ENCODE measurements at regions not wholly inside any gene's neighbourhood (a gene's known extent, or its start where the extent isn't known, plus 50 kb on each side); places are given as distances from the start of the nearest gene placed in this dataset.
"Not testable (repeated sequence)": the region's sequence is repeated elsewhere in the genome, so short reads cannot be mapped to it uniquely, and the experiment has no call there.

DNA sequence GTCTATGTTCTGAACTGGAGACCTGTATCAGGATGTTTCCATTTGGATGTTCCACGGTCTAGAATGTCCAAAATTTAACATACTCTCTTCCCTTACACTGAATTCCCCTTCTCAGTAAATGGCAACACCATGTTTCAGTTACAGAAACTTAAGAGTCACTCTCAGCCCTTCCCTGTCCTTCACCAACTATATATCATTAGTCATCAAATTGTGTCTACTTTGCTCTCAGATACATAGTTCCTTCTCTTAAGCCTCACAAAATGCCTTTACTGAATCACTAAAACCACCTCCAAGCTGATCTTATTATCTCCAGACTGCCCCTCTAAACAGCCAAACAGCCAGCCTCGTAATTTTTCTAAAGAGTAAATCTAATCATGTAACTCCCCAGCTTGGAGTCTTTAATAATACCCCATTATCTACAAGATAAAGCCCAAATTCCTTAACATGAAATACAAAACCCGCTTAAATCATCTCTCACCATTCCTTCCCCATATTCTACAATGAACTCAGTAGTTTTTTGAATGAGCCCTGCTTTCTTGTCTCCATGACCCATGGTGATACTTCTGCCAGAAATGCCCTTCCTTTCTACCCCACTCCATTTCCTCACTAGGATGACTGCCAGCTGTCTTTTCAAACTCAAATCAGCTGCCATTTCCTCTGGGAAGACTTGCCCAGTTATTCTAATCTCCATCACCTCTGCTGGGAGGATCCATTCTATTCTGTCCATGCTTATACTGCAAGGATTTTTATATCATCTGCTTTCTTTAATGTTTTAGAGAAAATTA, 102.7 kb upstream of the ARHGAP42 start:
- DNase-seq = no peak

DNA sequence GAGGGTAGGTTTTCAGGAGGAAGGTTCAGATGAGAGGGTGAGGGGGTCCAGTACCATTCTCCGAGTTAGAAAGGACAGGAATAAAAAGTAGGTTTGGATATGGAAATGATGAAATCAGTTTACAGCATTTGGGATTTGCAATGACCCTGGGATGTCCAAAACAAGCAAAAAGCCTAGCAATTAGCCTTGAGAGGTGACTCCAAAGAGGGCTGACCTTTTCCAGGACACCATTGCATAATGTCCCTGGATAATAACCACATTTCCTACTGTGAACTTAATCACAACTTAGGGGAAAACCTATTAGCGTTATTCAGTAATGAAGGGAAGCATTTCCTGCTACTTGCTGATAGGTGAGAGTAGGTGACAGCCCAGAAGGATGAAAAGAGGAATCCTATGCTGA, 101.4 kb upstream of the ARHGAP42 start:
- DNase-seq = no peak

DNA sequence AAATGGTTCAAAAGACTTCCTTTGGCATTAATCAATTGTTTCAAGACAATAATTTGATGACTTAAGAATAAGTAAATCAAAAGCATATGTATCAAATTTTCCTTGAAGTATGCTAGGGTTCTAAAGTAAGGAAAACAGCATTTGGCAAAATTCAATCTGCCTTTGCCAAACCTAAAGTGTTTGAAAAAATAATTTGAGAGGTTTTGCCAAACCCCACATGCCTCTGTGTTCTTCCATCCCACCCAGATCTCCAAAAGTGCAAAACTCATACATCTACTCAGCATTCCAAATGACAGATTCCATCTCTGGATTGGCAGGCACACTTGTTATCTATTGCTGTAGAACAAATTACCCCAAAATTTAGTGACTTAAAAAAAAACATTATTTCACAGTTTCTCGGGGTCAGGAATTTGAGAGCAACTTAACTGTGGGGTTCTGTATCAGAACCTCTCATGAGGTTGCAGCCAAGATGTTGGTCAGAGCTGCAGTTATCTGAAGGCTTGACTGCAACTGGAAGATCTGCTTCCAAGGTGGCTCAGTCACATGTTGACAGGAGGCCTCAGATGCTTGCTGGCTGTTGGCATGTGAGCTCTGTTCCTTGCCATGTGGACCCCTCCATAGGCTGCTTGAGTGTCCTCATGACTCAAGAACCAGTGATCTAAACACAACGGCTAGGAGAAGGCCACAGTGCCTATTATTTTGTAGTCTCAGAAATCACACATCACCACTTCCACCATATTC, 100.6 kb upstream of the ARHGAP42 start:
- DNase-seq = no peak

DNA sequence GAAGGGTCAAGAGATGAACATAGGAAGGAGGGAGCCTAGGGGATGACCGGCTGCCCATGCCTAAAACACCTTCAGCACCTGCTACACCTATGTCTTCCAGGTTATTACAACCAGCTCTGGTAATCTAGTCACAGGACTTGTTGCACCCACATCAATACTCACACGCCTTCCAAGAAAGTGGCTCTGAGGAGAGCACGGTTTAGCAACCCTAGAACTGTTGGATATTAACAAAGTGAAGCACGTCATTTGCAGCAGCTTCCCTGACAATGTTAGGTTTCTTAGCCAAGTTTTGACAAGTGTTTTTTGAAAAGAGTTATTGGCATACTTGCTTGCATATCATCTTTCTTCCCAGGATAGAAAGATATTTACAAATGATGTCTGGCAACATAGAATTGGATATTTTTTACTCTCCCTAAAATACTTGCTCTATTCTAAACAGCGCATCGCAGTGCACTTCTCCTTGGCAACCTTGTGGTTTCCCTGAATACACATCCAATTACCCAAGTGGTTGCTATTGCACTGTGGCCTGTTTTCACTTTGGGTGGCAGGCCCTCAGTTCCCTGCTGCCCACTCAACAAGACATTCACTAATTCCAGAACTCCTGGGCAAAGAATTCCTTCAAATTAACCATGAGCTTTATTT, 94.3 kb upstream of the ARHGAP42 start:
- no peak for DNase-seq

DNA sequence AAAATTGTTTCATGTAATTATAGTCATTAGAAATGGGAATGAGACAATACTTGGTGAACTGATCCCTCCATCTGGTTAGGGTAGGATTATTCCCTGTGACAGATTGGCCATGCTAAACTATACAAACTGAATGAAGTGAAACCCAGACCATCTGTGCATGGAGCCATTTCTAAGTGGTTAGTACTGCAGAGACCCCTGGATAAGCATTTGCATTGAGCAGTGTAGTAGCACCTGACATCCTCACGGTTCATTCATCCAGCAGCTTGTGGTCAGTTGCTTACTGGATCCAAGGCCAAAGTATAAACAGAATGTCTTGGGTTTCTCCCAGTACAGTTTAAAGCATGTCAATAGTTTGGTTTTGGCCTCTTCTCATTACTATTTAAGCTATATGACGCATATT, 93.8 kb upstream of the ARHGAP42 start:
- DNase-seq = no peak

DNA sequence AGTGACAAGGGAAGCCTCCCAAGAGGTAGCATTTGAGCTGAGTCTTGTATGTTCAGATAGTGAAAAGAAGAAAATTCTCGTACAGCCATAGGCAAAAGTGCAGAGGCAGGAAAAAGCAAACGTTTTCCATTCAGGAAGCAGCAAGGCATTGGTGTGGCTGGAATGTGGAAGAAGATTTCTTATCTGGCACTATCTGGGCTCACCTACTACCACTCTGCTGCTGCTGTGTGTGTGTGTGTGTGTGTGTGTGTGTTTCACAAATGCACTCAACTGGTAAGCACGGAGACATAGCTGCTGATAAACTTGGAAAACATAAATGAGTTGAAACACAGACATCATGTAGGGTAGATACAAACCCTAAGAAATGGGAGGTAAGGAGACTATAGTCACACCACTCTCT, 92.8 kb upstream of the ARHGAP42 start:
- no peak for DNase-seq

DNA sequence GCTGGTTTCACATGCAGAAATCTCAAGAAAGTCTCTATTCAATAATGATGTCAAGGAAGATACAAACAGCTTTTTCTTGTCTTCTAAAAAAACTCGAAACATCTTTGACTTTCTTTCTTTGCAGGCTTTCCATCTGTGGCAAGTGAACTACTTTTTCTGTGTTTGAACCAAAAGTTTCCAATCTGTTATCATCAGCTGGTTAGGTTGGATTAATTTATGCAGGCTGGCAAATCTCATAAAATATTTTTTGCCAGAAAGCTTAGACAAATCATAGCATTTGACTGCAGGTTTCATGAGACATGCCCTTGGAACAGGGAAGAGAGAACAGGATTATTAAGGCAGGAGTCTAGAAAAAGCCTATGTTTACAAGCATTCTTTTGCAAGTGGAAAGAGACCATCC, 86.1 kb upstream of the ARHGAP42 start:
- no peak for DNase-seq

DNA sequence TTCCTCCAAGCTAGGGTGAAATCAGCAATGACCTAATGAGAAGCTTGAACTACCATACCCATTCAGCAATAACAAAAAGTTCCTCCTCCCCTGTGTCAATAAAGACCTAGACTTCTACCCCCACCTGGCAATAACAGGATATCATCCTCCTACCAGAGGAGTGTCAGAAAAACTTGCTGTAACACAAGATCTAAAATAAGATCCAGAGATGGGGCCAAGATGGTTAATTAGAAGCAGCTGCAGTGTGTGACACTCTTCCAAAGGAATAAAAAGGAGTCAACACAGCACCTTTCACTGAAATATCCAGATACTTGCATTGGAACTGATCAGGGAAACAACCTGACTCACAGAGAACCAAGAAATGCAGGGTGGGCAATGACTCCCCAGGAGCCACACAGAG, 84.4 kb upstream of the ARHGAP42 start:
- no peak for DNase-seq

DNA sequence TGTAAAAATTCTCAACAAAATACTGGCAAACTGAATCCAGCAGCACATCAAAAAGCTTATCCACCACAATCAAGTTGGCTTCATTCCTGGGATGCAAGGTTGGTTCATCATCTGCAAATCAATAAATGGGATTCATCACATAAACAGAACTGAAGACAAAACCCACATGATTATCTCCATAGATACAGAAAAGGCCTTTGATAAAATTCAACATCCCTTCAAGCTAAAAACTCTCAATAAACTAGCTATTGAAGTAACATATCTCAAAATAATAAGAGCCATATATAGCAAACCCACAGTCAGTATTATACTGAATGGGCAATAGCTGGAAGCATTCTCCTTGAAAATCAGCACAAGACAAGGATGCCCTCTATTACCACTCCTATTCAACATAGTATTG, 79.3 kb upstream of the ARHGAP42 start:
- DNase-seq = not testable (repeated sequence)

DNA sequence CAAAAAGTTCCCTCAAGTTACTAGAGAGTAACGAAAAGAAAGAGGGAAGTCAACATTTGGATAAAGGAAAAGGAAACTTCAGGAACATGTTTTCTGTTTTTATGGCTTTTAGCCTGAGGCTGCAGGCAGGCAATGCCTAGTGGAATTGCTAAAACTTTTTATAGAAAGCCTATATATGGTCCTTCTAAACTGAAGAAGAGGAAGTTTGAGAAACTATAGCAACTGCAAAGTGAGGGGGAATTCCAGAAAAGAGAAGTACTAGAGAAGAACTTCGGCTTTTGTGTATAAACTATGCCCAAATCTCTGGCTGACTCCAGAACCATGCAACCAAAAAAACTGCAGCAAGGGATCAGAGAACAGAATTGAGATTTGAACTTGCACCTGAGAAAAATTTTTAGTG, 74.3 kb upstream of the ARHGAP42 start:
- peak; percentile 41 to 65 (median 56) for DNase-seq

DNA sequence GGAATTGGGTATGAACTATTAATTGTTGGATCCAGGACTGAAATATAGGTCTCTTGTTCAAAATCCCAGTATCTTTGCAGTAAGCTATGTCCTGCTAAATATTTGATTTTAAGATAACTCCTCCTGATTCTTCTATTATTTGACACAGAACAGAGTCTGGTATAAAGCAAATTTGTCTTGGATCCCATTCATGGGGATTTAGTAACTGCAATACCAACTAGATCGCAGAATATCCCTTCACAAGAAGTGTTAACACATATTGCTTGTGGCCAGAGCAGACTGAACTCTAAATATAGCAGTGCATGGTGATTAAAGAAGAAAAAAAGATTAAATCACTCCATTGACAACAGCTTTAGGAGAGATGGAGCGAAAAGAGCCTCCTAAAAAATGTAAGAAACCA, 68.2 kb upstream of the ARHGAP42 start:
- DNase-seq = no peak

DNA sequence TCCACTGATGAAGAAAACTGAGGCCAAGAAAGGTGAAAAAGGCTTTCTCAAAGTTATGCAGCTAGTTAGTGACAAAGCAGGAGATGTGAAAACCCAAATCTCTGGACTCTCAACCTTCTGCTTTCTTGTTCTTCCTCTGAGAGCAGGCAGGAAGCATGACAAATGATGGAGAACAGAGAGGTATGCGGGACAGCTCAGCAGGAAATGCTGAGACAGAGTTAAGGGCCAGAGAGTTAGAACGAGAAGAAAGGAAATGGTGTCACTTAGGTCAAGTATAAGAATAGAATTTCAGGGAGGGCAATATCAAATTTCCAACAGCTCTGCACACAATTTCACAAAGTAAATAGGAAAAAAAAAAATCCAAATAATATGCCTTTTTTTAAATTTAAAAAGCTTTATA, 67.6 kb upstream of the ARHGAP42 start:
- DNase-seq = no peak

DNA sequence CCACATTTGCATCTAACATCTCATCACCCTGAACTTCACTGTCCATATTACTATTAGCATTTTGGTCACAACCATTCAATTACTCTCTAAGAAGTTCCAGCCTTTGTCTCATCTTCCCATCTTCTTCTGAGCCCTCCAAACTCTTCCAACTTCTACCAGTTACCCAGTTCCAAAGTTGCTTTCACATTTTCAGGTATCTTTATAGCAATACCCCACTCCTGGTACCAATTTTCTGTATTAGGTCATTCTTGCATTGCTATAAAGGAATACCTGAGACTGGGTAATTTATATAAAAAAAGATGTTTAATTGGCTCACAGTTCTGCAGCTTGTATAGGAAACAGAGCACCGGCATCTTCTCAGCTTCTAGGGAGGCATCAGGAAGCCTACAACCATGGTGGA, 64.7 kb upstream of the ARHGAP42 start:
- no peak for DNase-seq

DNA sequence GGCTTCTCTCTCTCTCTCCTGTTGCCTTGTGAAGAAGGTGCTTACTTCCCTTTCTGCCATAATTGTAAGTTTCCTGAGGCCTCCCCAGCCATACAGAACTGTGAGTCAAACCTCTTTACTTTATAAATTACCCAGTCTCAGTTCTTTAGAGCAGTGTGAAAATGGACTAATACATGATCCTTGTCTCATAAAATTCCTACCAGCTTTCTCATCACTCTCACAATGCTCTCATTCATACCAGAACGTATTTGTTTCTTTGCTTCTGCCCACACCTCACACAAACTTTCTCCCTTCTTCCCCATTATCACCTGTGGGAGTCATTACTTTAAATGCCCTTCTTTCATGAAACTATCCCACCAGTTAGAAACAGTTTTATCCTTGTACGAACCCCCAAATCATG, 62.7 kb upstream of the ARHGAP42 start:
- no peak for DNase-seq

DNA sequence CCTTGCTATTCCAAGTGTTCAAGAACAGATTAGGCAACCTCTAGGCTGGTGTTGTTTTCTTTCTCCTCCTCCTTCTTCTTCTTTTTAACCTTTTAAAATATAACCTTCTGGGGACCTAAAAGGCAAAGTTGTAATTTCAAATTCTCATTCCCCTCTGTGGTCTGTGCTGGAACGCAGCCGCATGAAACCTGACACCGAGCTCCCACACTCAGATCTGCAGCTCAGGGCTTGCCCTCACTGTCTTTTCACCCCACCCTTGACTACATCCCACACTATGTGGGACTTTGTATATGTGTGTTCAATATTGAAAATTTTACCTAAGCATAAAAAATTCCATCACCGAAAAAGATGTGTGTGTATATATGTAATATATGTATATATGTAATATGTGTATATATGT, 62.0 kb upstream of the ARHGAP42 start:
- DNase-seq = no peak

DNA sequence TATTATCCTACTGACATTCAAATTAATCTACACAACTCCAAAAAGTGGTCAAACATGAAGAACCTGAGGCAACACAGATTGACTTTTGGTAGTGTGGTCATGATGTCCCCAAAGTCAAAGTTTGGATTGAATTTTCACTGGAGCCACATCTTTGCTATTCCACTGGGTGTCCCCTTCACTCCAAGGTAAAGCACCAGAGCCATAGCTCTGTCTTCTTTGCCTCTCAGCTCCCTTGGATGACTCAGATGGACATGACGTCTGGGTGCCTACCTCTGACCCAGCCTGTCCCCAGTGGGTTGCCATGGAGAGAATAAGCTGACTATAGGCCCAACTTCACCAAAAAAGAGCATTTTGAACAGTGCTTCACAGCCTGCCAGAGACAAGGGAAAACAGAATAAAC, 57.4 kb upstream of the ARHGAP42 start:
- DNase-seq = no peak

DNA sequence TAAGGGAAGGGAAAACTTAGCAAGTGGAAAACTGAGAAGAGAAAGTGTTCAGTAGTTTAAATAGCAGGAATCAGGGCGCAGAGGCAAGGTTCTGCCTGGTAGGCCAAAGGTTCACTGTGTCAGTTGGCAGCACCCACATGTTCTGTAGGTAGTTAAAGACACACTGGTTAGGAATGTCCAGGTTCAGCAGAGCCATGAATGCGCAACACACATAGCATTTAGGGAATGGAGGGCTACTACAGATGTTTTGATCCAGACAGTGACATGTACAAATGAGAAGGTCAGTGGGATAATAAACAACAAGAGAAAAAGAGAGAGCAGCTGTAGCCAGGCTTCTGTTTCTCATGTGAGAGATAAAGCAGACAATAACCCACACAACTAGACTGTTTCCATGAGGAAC, 56.2 kb upstream of the ARHGAP42 start:
- DNase-seq = no peak

DNA sequence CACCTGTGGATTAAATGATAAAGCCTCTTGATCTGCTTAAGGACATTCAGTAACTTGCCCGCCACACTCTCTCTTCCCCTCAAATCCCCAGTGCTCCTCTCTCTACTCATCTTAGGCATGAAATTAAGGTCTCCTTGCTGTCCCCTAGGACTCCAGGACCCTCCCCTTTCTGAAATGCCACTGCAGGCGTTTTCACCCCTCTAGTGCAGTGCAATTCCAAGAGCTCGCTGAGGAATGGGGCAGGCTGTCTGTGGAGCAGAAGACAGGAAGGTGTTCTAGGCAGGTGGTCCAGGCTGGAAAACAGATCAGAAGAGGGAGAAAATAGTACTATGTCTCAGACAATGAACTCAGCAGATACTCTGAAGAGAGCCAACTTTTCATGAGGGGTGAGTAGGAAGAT, 55.8 kb upstream of the ARHGAP42 start:
- DNase-seq = no peak

DNA sequence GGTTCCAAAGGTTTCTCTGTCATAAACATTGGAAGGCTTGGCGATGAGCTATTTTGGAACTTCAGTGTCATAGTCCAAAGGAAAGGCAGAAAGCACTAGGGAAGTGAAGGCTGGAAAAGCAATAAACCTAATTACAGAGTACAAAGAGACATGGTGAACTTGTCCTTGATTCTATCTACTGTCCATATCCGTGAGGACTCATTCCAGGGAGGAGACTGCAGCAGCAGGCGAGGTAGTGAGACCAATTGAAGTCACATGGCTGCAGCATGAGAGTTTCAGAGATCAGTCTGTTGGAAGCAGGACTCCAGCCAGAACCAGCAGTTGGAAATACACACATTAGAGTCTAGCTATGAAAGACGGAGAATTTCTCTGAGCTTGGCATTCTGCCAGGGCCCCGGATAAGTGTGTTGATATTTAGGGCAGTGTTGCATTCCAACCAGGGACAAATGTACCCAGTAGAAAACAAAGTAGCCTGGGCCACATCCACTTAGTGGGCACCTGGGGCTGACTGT, 54.1 kb upstream of the ARHGAP42 start:
- no peak for DNase-seq

DNA sequence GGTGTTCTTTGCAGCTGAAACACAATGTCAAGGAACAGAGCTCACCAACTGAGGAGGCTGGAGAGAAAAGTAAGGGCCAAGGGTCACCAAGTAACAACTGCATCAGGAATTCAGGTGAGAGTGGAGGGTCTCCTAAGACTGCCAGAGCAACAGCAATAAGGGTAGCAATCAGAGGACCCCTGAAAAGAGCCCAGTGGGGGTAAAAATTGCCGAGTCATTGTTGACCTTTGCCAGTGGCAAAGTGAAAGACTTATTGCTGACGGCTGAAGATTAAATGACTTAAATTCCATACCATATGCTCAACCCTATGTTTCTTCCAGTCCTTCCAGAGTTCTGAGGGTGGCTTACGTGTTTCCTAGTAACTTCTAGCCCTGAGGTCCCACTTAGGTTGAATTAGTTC, 51.9 kb upstream of the ARHGAP42 start:
- DNase-seq = no peak

DNA sequence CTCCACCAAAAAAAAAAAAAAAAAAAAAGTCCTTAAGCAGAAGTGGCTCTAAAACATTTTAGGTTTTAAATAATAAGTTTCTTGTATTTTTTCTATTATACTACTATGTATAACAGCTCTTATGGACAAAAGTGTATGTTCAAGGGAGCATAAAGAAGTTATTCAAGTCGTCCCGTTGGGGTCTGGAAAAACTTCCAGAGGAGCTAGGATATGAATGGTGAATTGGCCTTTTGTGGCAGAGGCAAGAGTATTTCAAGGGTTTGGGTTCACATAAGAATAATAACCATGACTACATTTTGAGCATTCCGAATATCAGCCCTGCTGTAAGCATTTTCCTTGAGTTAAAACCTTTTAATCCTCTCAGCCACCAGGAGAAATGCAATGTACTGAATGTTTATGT, 50.6 kb upstream of the ARHGAP42 start:
- DNase-seq = no peak

All from suppressor macrophage treated with lipopolysaccharide for 1 hour (primary cell).